ENCODE measurements at regions not wholly inside any gene's neighbourhood (a gene's known extent, or its start where the extent isn't known, plus 50 kb on each side); places are given as distances from the start of the nearest gene placed in this dataset.

DNA sequence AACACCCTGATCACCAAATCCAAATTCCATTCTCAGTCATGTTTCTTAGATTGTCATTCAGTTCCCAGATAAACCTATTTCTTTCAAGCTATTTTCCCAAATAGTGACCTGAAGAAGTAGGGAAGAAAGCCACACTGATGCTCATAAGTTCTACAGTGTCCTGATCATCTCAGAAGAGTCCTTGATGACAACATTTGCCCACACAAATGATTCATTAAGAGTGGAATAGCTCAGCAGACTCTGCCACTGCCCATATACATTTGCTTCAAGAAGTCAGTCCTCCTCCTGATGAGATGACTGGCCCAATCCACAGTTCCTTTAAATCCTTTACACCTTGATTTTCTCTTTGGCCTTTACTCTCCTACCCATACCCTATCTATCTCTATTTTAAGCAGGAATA lies 283.7 kb upstream of the NR4A3 start:
- Histone ChIP-seq H3K27ac (no peak overlapping the region), H3K9me3 (no peaks in the 10 kb centered on the region), H3K4me3 (no peak overlapping the region), H3K27me3 (no peaks in the 10 kb centered on the region), H3K36me3 (no peaks in the 10 kb centered on the region), H3K4me1 (no peaks in the 10 kb centered on the region)
- TF ChIP-seq POLR2A (IDR thresholded peaks at IDR 0.05) (no peak), CTCF (IDR thresholded peaks at IDR 0.05) (no peak), POLR2AphosphoS5 (IDR thresholded peaks at IDR 0.05) (no peak), EP300 (IDR thresholded peaks at IDR 0.05) (no peak)
- DNase-seq (no peak), ATAC-seq (ENCODE audit: low FRiP score in 2 of 2) (no peak)

DNA sequence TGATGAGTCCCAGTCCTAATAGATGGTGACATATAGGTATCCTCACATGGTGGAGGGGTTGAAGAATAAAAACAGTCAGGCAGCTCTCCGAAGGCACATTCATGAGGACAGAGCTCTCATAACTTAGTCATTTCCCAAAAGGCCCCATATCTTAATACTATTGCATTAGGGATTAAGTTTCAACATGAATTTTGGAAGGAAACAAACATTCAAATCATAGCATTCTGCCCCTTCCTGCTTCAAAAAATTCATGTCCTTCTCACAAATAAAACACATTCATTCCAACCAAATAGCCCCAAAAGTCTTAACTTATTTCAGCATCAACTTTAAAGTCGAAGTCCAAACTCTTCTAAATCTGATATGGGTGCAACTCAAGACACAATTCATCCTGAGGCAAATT lies 277.2 kb upstream of the NR4A3 start:
- Histone ChIP-seq H3K9me3 (no peaks in the 10 kb centered on the region), H3K27ac (no peak overlapping the region), H3K4me3 (no peak overlapping the region), H3K27me3 (no peaks in the 10 kb centered on the region), H3K36me3 (no peaks in the 10 kb centered on the region), H3K4me1 (no peaks in the 10 kb centered on the region)
- ATAC-seq (ENCODE audit: low FRiP score in 2 of 2) = no peak
- TF ChIP-seq EP300 (IDR thresholded peaks at IDR 0.05) = no peak
- DNase-seq = no peak
- 74 to 78% methylated on average over 2 of the region's 2 CpGs for WGBS, 2 donors

- TF ChIP-seq EP300 (IDR thresholded peaks at IDR 0.05) = no peak
- no peaks in the 10 kb centered on the region for H3K4me1 ChIP-seq
- DNase-seq (no peak), ATAC-seq (ENCODE audit: low FRiP score in 2 of 2) (no peak)
- H3K27me3 ChIP-seq = no peaks in the 10 kb centered on the region
- no peaks in the 10 kb centered on the region for H3K9me3 ChIP-seq
- H3K36me3 ChIP-seq = no peaks in the 10 kb centered on the region
- H3K4me3 ChIP-seq = no peak overlapping the region
- no peak overlapping the region for H3K27ac ChIP-seq
Observed at GRCh38 chr9:99549441-99549840, 272.2 kb upstream of the NR4A3 start.

GRCh38 chr9:99555792-99556191 lies 265.9 kb upstream of the NR4A3 start:
- no peak overlapping the region for H3K4me3 ChIP-seq
- H3K4me1 ChIP-seq = no peaks in the 10 kb centered on the region
- no peak for ATAC-seq (ENCODE audit: low FRiP score in 2 of 2)
- no peaks in the 10 kb centered on the region for H3K36me3 ChIP-seq
- 66 to 77% methylated on average over 4 of the region's 4 CpGs for WGBS, 2 donors
- no peak for DNase-seq
- no peak for TF ChIP-seq POLR2AphosphoS5 (IDR thresholded peaks at IDR 0.05)
- TF ChIP-seq EP300 (IDR thresholded peaks at IDR 0.05) = no peak
- TF ChIP-seq CTCF (IDR thresholded peaks at IDR 0.05) = no peak
- TF ChIP-seq POLR2A (IDR thresholded peaks at IDR 0.05) = no peak
- H3K9me3 ChIP-seq = no peaks in the 10 kb centered on the region
- H3K27me3 ChIP-seq = no peaks in the 10 kb centered on the region
- no peak overlapping the region for H3K27ac ChIP-seq

- no peak for ATAC-seq (ENCODE audit: low FRiP score in 2 of 2)
- no peaks in the 10 kb centered on the region for H3K36me3 ChIP-seq
- H3K27ac ChIP-seq = no peak overlapping the region
- no peak for TF ChIP-seq EP300 (IDR thresholded peaks at IDR 0.05)
- TF ChIP-seq CTCF (IDR thresholded peaks at IDR 0.05) = no peak
- TF ChIP-seq POLR2AphosphoS5 (IDR thresholded peaks at IDR 0.05) = no peak
- no peak for TF ChIP-seq POLR2A (IDR thresholded peaks at IDR 0.05)
- no peak overlapping the region for H3K4me3 ChIP-seq
- no peaks in the 10 kb centered on the region for H3K27me3 ChIP-seq
- no peaks in the 10 kb centered on the region for H3K4me1 ChIP-seq
- no peaks in the 10 kb centered on the region for H3K9me3 ChIP-seq
- WGBS, 2 donors = 79 to 86% methylated on average over 3 of the region's 3 CpGs
- DNase-seq = no peak
Observed at GRCh38 chr9:99556998-99557397, 264.7 kb upstream of the NR4A3 start.

- Histone ChIP-seq H3K9me3 (no peaks in the 10 kb centered on the region), H3K27ac (no peak overlapping the region), H3K4me3 (no peak overlapping the region), H3K27me3 (no peaks in the 10 kb centered on the region), H3K36me3 (no peaks in the 10 kb centered on the region), H3K4me1 (no peaks in the 10 kb centered on the region)
- TF ChIP-seq POLR2A (IDR thresholded peaks at IDR 0.05) = no peak
- TF ChIP-seq POLR2AphosphoS5 (IDR thresholded peaks at IDR 0.05) = no peak
- TF ChIP-seq EP300 (IDR thresholded peaks at IDR 0.05) = no peak
- no peak for TF ChIP-seq CTCF (IDR thresholded peaks at IDR 0.05)
- no peak for DNase-seq
- WGBS, 2 donors = 60 to 70% methylated on average over 2 of the region's 2 CpGs
- no peak for ATAC-seq (ENCODE audit: low FRiP score in 2 of 2)
Observed at GRCh38 chr9:99557816-99558215, 263.9 kb upstream of the NR4A3 start.

All from upper lobe of left lung (tissue), 6 donors.